ENCODE measurements at regions not wholly inside any gene's neighbourhood (a gene's known extent, or its start where the extent isn't known, plus 50 kb on each side); places are given as distances from the start of the nearest gene placed in this dataset.

GRCh38 chr1:29895201-29895600 lies 658.9 kb downstream of the PTPRU start:
- TF ChIP-seq SAP130 (CRISPR knock-in tag; IDR thresholded peaks at IDR 0.05; ENCODE audit: low read depth) (no peak), NCOA1 (CRISPR knock-in tag; IDR thresholded peaks at IDR 0.05) (no peak), ERF (CRISPR knock-in tag; IDR thresholded peaks at IDR 0.05) (no peak), MYC (CRISPR knock-in tag; IDR thresholded peaks at IDR 0.05; ENCODE audit: borderline replicate concordance) (no peak), TCF12 (IDR thresholded peaks at IDR 0.05) (no peak), TCF12 (CRISPR knock-in tag; IDR thresholded peaks at IDR 0.05) (no peak), ZFX (CRISPR knock-in tag; IDR thresholded peaks at IDR 0.05; ENCODE audit: low read depth) (no peak), CTCF (CRISPR knock-in tag; IDR thresholded peaks at IDR 0.05) (no peak), CBX5 (CRISPR knock-in tag; IDR thresholded peaks at IDR 0.05; ENCODE audit: borderline replicate concordance) (no peak), GTF2F1 (IDR thresholded peaks at IDR 0.05; ENCODE audit: low read length) (no peak), HNRNPH1 (optimal IDR thresholded peaks at IDR 0.05; ENCODE audit: low read depth, low read length) (no peak), REPIN1 (CRISPR knock-in tag; IDR thresholded peaks at IDR 0.05; ENCODE audit: borderline replicate concordance, low read depth) (no peak)
- TF ChIP-seq, protein P1, sequence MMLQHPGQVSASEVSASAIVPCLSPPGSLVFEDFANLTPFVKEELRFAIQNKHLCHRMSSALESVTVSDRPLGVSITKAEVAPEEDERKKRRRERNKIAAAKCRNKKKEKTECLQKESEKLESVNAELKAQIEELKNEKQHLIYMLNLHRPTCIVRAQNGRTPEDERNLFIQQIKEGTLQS (CRISPR knock-in tag; IDR thresholded peaks at IDR 0.05) = no peak
- TF ChIP-seq, protein P2, sequence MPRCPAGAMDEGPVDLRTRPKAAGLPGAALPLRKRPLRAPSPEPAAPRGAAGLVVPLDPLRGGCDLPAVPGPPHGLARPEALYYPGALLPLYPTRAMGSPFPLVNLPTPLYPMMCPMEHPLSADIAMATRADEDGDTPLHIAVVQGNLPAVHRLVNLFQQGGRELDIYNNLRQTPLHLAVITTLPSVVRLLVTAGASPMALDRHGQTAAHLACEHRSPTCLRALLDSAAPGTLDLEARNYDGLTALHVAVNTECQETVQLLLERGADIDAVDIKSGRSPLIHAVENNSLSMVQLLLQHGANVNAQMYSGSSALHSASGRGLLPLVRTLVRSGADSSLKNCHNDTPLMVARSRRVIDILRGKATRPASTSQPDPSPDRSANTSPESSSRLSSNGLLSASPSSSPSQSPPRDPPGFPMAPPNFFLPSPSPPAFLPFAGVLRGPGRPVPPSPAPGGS (CRISPR knock-in tag; IDR thresholded peaks at IDR 0.05) = no peak
